OCI-LY1 (cell line): ENCODE measurements at regions not wholly inside any gene's neighbourhood (a gene's known extent, or its start where the extent isn't known, plus 50 kb on each side); places are given as distances from the start of the nearest gene placed in this dataset.

Source experiments
- H2AFZ ChIP-seq: fragments of 200-600 bp; sonication (generic), shearing (Covaris generic); 2 replicates; pipeline ENCODE4 v1.6.0; 2014; ENCODE audit warnings: antibody characterized with exemption, mild to moderate bottlenecking, low read length
- H3F3A ChIP-seq: fragments of 200-600 bp; sonication (generic), shearing (Covaris generic); 2 replicates; pipeline ENCODE4 v1.6.0; 2014; ENCODE audit warnings: mild to moderate bottlenecking, antibody characterized with exemption, low read length, moderate library complexity; ENCODE audit not compliant: insufficient read depth
- H3K27ac ChIP-seq: fragments of 200-600 bp; sonication (generic); 2 replicates; pipeline ENCODE4 v1.5.1; 2014; ENCODE audit warnings: low read length, mixed run types, mild to moderate bottlenecking, low read depth; ENCODE audit not compliant: poor library complexity, severe bottlenecking
- H3K27me3 ChIP-seq: fragments of 200-600 bp; sonication (generic); 2 replicates; pipeline ENCODE4 v1.6.0; 2014; ENCODE audit warnings: antibody characterized with exemption, mild to moderate bottlenecking, low read length, moderate library complexity; ENCODE audit not compliant: insufficient read depth
- H3K36me3 ChIP-seq: fragments of 200-600 bp; sonication (generic); 2 replicates; pipeline ENCODE4 v1.6.1; 2014; ENCODE audit warnings: mild to moderate bottlenecking, antibody characterized with exemption, low read length, moderate library complexity, mixed read lengths; ENCODE audit not compliant: insufficient read depth
- H3K4me1 ChIP-seq: fragments of 200-600 bp; sonication (generic); 2 replicates; pipeline ENCODE4 v1.5.1; 2014; ENCODE audit warnings: mild to moderate bottlenecking, low read length, moderate library complexity; ENCODE audit not compliant: insufficient read depth, severe bottlenecking
- H3K4me2 ChIP-seq: fragments of 200-600 bp; sonication (generic), shearing (Covaris generic); 2 replicates; pipeline ENCODE4 v1.6.1; 2014; ENCODE audit warnings: low read length
- H3K4me3 ChIP-seq: fragments of 200-600 bp; sonication (generic); 2 replicates; pipeline ENCODE4 v1.5.1; 2014; ENCODE audit warnings: low read length, low read depth, mild to moderate bottlenecking, mixed read lengths; ENCODE audit not compliant: poor library complexity, severe bottlenecking
- H3K79me2 ChIP-seq: fragments of 200-600 bp; shearing (Covaris generic); 2 replicates; pipeline ENCODE4 v1.6.1; 2016; ENCODE audit warnings: mixed run types, low read length, mixed read lengths; ENCODE audit not compliant: insufficient read depth
- H3K9ac ChIP-seq: fragments of 200-600 bp; sonication (generic), shearing (Covaris generic); 2 replicates; pipeline ENCODE4 v1.6.1; 2014; ENCODE audit warnings: mild to moderate bottlenecking, low read length, mixed read lengths
- H3K9me2 ChIP-seq: fragments of 200-600 bp; sonication (generic), shearing (Covaris generic); 2 replicates; pipeline ENCODE4 v1.6.1; 2014; ENCODE audit warnings: low read depth, mild to moderate bottlenecking, low read length, mixed read lengths
- H3K9me3 ChIP-seq: fragments of 200-600 bp; shearing (Covaris generic); 2 replicates; pipeline ENCODE4 v1.6.1; 2014; ENCODE audit warnings: low read length, mixed read lengths
- H4K20me1 ChIP-seq: fragments of 200-600 bp; sonication (generic), shearing (Covaris generic); 2 replicates; pipeline ENCODE4 v1.6.0; 2016; ENCODE audit warnings: mild to moderate bottlenecking, low read length; ENCODE audit not compliant: insufficient read depth
- EZH2 ChIP-seq: fragments of 200-600 bp; sonication (generic), shearing (Covaris generic); IDR thresholded peaks from 2 replicates; pipeline ENCODE4 v1.8.0; 2017; ENCODE audit warnings: borderline replicate concordance, mixed run types, mild to moderate bottlenecking, antibody characterized with exemption, low read length, moderate library complexity, mixed read lengths
- TF ChIP-seq, protein P1 (sequence below): fragments of 200-600 bp; sonication (generic), shearing (Covaris generic); IDR thresholded peaks from 2 replicates; pipeline ENCODE4 v1.5.1; 2017; ENCODE audit warnings: mild to moderate bottlenecking, antibody characterized with exemption, low read length, moderate library complexity, mixed read lengths

- Histone ChIP-seq H3K9me2 (no peaks in the 10 kb centered on the region), H3K27ac (no peak overlapping the region), H3K4me1 (peaks cover 6% of the 10 kb centered on the region), H3K79me2 (no peaks in the 10 kb centered on the region), H3K4me2 (no peak overlapping the region), H2AFZ (no peak overlapping the region), H3F3A (no peaks in the 10 kb centered on the region), H3K27me3 (no peaks in the 10 kb centered on the region), H4K20me1 (no peaks in the 10 kb centered on the region), H3K9me3 (peaks cover 3% of the 10 kb centered on the region; the same call in 1 of the 2 replicates), H3K4me3 (no peak overlapping the region), H3K9ac (no peak overlapping the region), H3K36me3 (no peaks in the 10 kb centered on the region)
- TF ChIP-seq, protein P1, sequence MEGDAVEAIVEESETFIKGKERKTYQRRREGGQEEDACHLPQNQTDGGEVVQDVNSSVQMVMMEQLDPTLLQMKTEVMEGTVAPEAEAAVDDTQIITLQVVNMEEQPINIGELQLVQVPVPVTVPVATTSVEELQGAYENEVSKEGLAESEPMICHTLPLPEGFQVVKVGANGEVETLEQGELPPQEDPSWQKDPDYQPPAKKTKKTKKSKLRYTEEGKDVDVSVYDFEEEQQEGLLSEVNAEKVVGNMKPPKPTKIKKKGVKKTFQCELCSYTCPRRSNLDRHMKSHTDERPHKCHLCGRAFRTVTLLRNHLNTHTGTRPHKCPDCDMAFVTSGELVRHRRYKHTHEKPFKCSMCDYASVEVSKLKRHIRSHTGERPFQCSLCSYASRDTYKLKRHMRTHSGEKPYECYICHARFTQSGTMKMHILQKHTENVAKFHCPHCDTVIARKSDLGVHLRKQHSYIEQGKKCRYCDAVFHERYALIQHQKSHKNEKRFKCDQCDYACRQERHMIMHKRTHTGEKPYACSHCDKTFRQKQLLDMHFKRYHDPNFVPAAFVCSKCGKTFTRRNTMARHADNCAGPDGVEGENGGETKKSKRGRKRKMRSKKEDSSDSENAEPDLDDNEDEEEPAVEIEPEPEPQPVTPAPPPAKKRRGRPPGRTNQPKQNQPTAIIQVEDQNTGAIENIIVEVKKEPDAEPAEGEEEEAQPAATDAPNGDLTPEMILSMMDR, result no peak
- TF ChIP-seq EZH2, result no peak
Measured at GRCh38 chr5:124179819-124180218, 566.6 kb downstream of the ZNF608 start.

DNA sequence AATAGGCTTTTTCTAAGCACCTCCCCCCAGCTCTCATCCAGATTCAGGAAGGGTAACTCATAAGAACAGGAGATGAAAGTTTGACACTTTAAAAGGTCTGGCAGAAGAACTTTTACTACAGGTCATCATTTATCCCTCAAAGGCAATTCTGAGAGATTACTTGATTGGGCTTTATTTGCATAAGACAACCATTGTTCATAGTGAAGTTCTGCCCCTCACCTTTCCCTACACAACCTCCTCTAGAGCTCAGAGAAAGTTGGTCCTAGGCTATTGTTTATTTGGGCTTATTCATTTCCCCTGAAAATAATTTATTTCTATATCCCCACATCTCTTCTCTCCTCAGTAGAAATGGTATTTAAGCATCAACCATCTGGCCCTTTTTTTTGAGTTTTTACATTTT lies 568.4 kb downstream of the ZNF608 start:
- TF ChIP-seq, protein P1, result no peak
- no peak for TF ChIP-seq EZH2
- H3K4me3 ChIP-seq, result no peak overlapping the region

DNA sequence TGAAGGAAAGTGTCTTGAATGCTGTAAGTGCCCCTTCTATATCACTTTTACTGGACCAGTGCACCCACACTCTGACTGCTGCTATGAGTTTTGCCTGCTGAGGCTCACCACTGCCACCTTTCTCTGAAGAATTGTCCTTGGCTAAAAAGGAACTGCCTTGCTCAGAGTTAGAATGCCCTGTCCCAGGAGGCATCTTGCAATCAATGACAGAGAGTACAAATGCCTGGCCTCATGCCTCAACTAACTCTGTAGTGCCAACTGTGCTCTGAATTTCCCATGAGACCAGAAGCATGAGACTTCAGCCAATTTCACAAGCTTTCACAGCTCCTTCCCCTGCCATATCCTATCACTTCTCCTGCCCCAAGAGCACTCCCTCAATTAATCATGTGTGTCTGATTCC lies 569.7 kb downstream of the ZNF608 start:
- H3K9me2 ChIP-seq, result no peaks in the 10 kb centered on the region

More for the DNA sequence above, 568.4 kb downstream of the ZNF608 start:
- H3F3A ChIP-seq, result no peaks in the 10 kb centered on the region
- no peaks in the 10 kb centered on the region for H3K36me3 ChIP-seq
- H2AFZ ChIP-seq, result no peak overlapping the region
- H3K79me2 ChIP-seq, result no peaks in the 10 kb centered on the region
- H3K27ac ChIP-seq, result no peak overlapping the region
- no peaks in the 10 kb centered on the region for H4K20me1 ChIP-seq
- H3K9me2 ChIP-seq, result no peaks in the 10 kb centered on the region
- no peak overlapping the region for H3K4me2 ChIP-seq
- H3K4me1 ChIP-seq, result peaks cover 6% of the 10 kb centered on the region
- H3K27me3 ChIP-seq, result no peaks in the 10 kb centered on the region
- peaks cover 7% of the 10 kb centered on the region; the same call in 1 of the 2 replicates for H3K9me3 ChIP-seq
- no peak overlapping the region for H3K9ac ChIP-seq

More for the DNA sequence above, 569.7 kb downstream of the ZNF608 start:
- H3K9me3 ChIP-seq, result peaks cover 18% of the 10 kb centered on the region
- no peak overlapping the region for H3K4me2 ChIP-seq
- no peaks in the 10 kb centered on the region for H3F3A ChIP-seq
- H3K4me1 ChIP-seq, result peaks cover 6% of the 10 kb centered on the region
- no peak overlapping the region for H3K9ac ChIP-seq
- no peak overlapping the region for H2AFZ ChIP-seq
- no peak overlapping the region for H3K27ac ChIP-seq
- no peaks in the 10 kb centered on the region for H3K27me3 ChIP-seq
- H4K20me1 ChIP-seq, result no peaks in the 10 kb centered on the region
- no peak for TF ChIP-seq EZH2
- TF ChIP-seq, protein P1, result peak; percentile 32; the same call in 1 of the 2 replicates
- no peaks in the 10 kb centered on the region for H3K36me3 ChIP-seq
- no peaks in the 10 kb centered on the region for H3K79me2 ChIP-seq
- no peak overlapping the region for H3K4me3 ChIP-seq
